Activated naive CD4-positive, alpha-beta T cell treated with anti-CD3 and anti-CD28 coated beads, Interleukin-2, amount 10 ng/mL, durations not matched to agents 7 days and 5 days (primary cell): ENCODE measurements at regions not wholly inside any gene's neighbourhood (a gene's known extent, or its start where the extent isn't known, plus 50 kb on each side); places are given as distances from the start of the nearest gene placed in this dataset.
"Not testable (repeated sequence)": the region's sequence is repeated elsewhere in the genome, so short reads cannot be mapped to it uniquely, and the experiment has no call there.

Experiments
- CTCF ChIA-PET: fragments of 350-600 bp; sonication (Branson Sonifier 250); formaldehyde crosslinking; loops from one replicate; lab custom pipeline; 2021; ENCODE audit warnings: antibody characterized with exemption; lab: Charles Lee
- DNase-seq: peaks from one replicate; pipeline ENCODE4 v3.0.0-alpha.2; 2020
- H3K27ac Mint-ChIP-seq: one replicate; pipeline ENCODE4 v1.8.0; 2021; ENCODE audit warnings: mild to moderate bottlenecking, moderate library complexity, mixed read lengths
- H3K27me3 Mint-ChIP-seq: one replicate; pipeline ENCODE4 v1.8.0; 2021; ENCODE audit warnings: mild to moderate bottlenecking, mixed read lengths
- H3K36me3 Mint-ChIP-seq: one replicate; pipeline ENCODE4 v1.8.0; 2021; ENCODE audit warnings: mixed read lengths
- H3K4me1 Mint-ChIP-seq: one replicate; pipeline ENCODE4 v1.8.0; 2021; ENCODE audit warnings: mixed read lengths
- H3K4me3 Mint-ChIP-seq: one replicate; pipeline ENCODE4 v1.8.0; 2021; ENCODE audit warnings: mild to moderate bottlenecking, moderate library complexity, mixed read lengths
- H3K9me3 Mint-ChIP-seq: one replicate; pipeline ENCODE4 v1.8.0; 2021; ENCODE audit warnings: mixed read lengths

DNA sequence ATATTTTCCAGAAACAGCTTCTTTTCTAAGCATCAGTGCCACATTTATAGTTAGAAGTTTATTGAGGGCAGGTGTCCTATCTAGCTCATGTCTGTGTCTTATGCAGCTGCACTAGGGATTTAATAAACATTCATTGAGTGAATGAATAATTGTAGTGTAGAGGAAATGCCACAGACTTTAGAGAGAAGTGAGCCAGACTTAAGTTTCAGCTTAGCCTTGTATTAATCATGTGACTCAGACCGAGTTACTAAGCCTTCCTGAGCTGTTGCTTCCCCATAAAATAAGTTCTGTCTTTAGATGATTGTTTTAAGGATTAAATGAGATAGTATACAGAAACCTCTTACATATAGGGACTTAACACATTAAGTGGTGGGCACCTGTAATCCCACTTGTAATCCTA is 236.1 kb upstream of the DDHD1 start:
- CTCF ChIA-PET: no interaction called here
- DNase-seq: no peak
- H3K27me3 Mint-ChIP-seq: no peaks in the 10 kb centered on the region
- no peak overlapping the region for H3K4me3 Mint-ChIP-seq
- no peak overlapping the region for H3K27ac Mint-ChIP-seq
- no peaks in the 10 kb centered on the region for H3K36me3 Mint-ChIP-seq
- H3K9me3 Mint-ChIP-seq: peaks cover 2% of the 10 kb centered on the region
- H3K4me1 Mint-ChIP-seq: no peaks in the 10 kb centered on the region

DNA sequence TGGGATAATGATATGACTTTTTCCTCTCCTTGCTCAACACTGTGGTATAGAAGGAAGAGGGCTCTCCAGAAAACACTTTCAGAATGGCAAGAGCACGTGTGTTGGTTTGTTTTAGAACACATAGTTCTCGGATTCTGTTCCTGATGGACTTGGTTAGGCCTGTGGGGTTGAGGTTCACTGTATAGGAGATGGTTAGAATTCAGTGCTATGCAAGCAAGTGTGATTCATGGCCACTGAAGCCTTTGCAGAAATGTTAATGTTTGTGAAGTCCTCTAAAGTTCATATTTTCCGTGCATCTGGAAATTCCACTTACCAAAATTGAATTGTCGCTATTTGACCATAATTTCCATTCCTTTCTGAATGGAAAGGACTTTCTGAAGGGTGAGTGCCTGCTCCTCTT is 233.2 kb upstream of the DDHD1 start:
- H3K36me3 Mint-ChIP-seq: no peaks in the 10 kb centered on the region
- no peak overlapping the region for H3K4me3 Mint-ChIP-seq
- H3K9me3 Mint-ChIP-seq: no peaks in the 10 kb centered on the region
- no peaks in the 10 kb centered on the region for H3K4me1 Mint-ChIP-seq
- H3K27ac Mint-ChIP-seq: no peak overlapping the region
- CTCF ChIA-PET: no interaction called here
- no peak for DNase-seq
- H3K27me3 Mint-ChIP-seq: no peaks in the 10 kb centered on the region

- Mint-ChIP-seq H3K9me3 (no peaks in the 10 kb centered on the region), H3K36me3 (no peaks in the 10 kb centered on the region), H3K4me1 (no peaks in the 10 kb centered on the region), H3K4me3 (no peak overlapping the region), H3K27ac (no peak overlapping the region), H3K27me3 (no peaks in the 10 kb centered on the region)
- no peak for DNase-seq
- CTCF ChIA-PET: no interaction called here
Observed at GRCh38 chr14:53384536-53384935, 231.4 kb upstream of the DDHD1 start.

GRCh38 chr14:53384073-53384472 is 230.9 kb upstream of the DDHD1 start:
- no peaks in the 10 kb centered on the region for H3K9me3 Mint-ChIP-seq
- H3K36me3 Mint-ChIP-seq: no peaks in the 10 kb centered on the region
- H3K27me3 Mint-ChIP-seq: no peaks in the 10 kb centered on the region
- no peak overlapping the region for H3K4me3 Mint-ChIP-seq
- CTCF ChIA-PET: no interaction called here
- no peaks in the 10 kb centered on the region for H3K4me1 Mint-ChIP-seq
- no peak for DNase-seq
- H3K27ac Mint-ChIP-seq: no peak overlapping the region

GRCh38 chr14:53381895-53382294 is 228.8 kb upstream of the DDHD1 start:
- H3K9me3 Mint-ChIP-seq: no peaks in the 10 kb centered on the region
- no peaks in the 10 kb centered on the region for H3K4me1 Mint-ChIP-seq
- CTCF ChIA-PET: no interaction called here
- H3K4me3 Mint-ChIP-seq: no peak overlapping the region
- H3K36me3 Mint-ChIP-seq: no peaks in the 10 kb centered on the region
- no peaks in the 10 kb centered on the region for H3K27me3 Mint-ChIP-seq
- no peak for DNase-seq
- no peak overlapping the region for H3K27ac Mint-ChIP-seq

DNA sequence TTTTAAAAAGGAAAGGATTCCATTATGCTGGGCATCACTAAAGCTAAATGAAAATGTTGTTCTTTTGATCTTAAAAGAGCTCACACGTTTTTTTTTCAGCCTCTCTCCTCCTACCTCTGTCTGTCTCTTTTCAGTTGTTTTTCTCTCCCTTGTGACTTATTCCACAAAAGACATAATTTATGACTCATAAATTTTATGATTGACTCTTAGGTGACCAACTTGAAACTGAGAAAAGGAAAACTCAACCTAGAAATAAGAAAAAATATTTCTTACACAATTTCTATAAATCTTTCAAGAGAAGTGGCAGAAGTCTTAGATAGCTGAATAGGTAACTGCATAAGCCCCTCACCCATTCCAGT is 227.7 kb upstream of the DDHD1 start:
- DNase-seq: no peak
- H3K4me3 Mint-ChIP-seq: no peak overlapping the region
- H3K27ac Mint-ChIP-seq: no peak overlapping the region
- H3K36me3 Mint-ChIP-seq: no peaks in the 10 kb centered on the region
- no peaks in the 10 kb centered on the region for H3K4me1 Mint-ChIP-seq
- CTCF ChIA-PET: no interaction called here
- H3K27me3 Mint-ChIP-seq: no peaks in the 10 kb centered on the region
- no peaks in the 10 kb centered on the region for H3K9me3 Mint-ChIP-seq

DNA sequence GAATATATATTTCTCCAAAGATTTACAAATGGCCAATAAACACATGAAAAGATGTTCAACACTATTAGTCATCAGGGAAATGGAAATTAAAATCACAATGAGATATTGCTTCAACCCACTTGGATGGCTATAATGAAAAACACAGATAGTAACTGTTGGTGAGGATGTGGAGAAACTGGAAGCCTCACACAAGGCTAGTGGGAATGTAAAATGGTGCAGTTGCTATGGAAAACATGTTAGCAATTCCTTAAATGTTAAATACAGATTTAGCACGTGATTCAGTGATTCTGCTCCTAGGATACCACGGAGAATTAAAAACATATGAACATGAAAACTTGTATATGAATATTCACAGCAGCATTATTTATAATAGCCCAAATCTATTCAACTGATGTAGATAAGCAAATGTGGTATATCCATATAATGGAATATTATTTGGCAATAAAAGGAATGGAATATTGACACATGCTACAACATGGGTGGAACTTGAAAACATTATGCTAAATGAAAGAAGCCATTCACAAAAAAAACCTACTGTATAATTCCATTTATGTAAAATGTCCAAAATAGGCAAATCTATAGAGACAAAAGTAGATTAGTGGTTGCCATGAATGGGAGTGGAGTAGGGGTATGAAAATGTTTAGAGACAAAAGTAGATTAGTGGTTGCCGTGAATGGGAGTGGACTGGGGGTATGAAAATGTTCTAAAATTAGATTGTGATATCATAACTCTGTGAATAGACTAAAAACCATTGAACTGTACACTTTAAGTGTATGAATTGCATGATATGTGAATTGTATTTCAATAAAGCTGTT is 227.1 kb upstream of the DDHD1 start:
- H3K9me3 Mint-ChIP-seq: no peaks in the 10 kb centered on the region
- H3K27me3 Mint-ChIP-seq: no peaks in the 10 kb centered on the region
- DNase-seq: no peak
- no peaks in the 10 kb centered on the region for H3K4me1 Mint-ChIP-seq
- H3K27ac Mint-ChIP-seq: no peak overlapping the region
- no peak overlapping the region for H3K4me3 Mint-ChIP-seq
- no peaks in the 10 kb centered on the region for H3K36me3 Mint-ChIP-seq
- CTCF ChIA-PET: no interaction called here

- CTCF ChIA-PET: no interaction called here
- H3K36me3 Mint-ChIP-seq: no peaks in the 10 kb centered on the region
Observed at GRCh38 chr14:53378142-53378541, 225.0 kb upstream of the DDHD1 start.

DNA sequence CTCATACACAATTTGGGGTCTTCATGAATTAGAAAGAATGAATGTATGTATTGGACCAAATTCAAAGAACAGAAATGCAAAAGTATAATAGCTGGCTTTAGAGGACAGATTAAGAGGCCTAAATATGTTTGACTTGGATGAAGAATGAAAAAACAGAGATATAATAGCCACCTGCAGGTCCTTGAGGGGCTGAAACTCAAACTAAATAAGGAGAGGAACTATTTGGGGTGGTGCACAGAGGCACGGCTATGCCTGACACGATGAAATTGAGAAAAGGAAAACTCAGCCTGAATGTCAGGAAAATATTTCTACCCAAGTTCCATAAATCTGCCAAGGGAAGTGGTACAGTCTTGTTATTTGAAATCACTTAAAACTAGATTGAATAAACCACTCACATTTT is 222.9 kb upstream of the DDHD1 start:
- Mint-ChIP-seq H3K27ac (no peak overlapping the region), H3K36me3 (no peaks in the 10 kb centered on the region), H3K9me3 (no peaks in the 10 kb centered on the region), H3K4me1 (no peaks in the 10 kb centered on the region), H3K4me3 (no peak overlapping the region), H3K27me3 (no peaks in the 10 kb centered on the region)
- no peak for DNase-seq
- CTCF ChIA-PET: no interaction called here

More at GRCh38 chr14:53378142-53378541, 225.0 kb upstream of the DDHD1 start:
- Mint-ChIP-seq H3K4me3 (no peak overlapping the region), H3K9me3 (no peaks in the 10 kb centered on the region), H3K27me3 (no peaks in the 10 kb centered on the region), H3K27ac (no peak overlapping the region), H3K4me1 (no peaks in the 10 kb centered on the region)
- DNase-seq: no peak

GRCh38 chr14:53375599-53375998 is 222.5 kb upstream of the DDHD1 start:
- Mint-ChIP-seq H3K4me3 (no peak overlapping the region), H3K27ac (no peak overlapping the region), H3K27me3 (no peaks in the 10 kb centered on the region), H3K36me3 (no peaks in the 10 kb centered on the region), H3K9me3 (no peaks in the 10 kb centered on the region), H3K4me1 (no peaks in the 10 kb centered on the region)
- DNase-seq: no peak
- CTCF ChIA-PET: no interaction called here

- Mint-ChIP-seq H3K9me3 (no peaks in the 10 kb centered on the region), H3K27ac (no peak overlapping the region), H3K27me3 (no peaks in the 10 kb centered on the region), H3K36me3 (no peaks in the 10 kb centered on the region), H3K4me1 (no peaks in the 10 kb centered on the region), H3K4me3 (no peak overlapping the region)
- CTCF ChIA-PET: no interaction called here
- DNase-seq: no peak
Observed at GRCh38 chr14:53368711-53369201, 215.6 kb upstream of the DDHD1 start.

GRCh38 chr14:53368066-53368465 is 214.9 kb upstream of the DDHD1 start:
- H3K4me1 Mint-ChIP-seq: no peaks in the 10 kb centered on the region
- no peaks in the 10 kb centered on the region for H3K36me3 Mint-ChIP-seq
- no peaks in the 10 kb centered on the region for H3K9me3 Mint-ChIP-seq
- no peak overlapping the region for H3K4me3 Mint-ChIP-seq
- no peaks in the 10 kb centered on the region for H3K27me3 Mint-ChIP-seq
- DNase-seq: no peak
- H3K27ac Mint-ChIP-seq: no peak overlapping the region
- CTCF ChIA-PET: no interaction called here

DNA sequence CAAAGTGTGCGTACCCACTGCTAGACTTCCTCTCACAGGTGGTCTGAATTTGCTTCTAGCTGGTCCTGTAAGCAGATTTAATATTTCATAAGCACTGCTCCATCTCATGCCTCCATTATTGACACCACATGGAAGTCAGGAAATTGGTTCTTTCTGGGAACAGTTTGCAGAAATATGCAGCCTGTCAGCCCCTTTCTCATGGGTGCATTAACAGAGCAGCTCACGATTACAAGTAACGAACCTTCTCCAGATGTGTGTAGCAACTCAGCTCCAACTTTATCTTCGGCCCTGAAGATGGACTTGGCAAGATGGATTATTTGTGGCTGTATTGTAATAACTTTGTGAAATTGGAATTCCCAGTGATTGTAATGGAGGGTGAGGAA is 214.5 kb upstream of the DDHD1 start:
- H3K36me3 Mint-ChIP-seq: no peaks in the 10 kb centered on the region
- CTCF ChIA-PET: no interaction called here
- H3K4me3 Mint-ChIP-seq: no peak overlapping the region
- H3K27me3 Mint-ChIP-seq: no peaks in the 10 kb centered on the region
- no peak overlapping the region for H3K27ac Mint-ChIP-seq
- H3K9me3 Mint-ChIP-seq: peaks cover 2% of the 10 kb centered on the region
- H3K4me1 Mint-ChIP-seq: no peaks in the 10 kb centered on the region
- DNase-seq: no peak

- H3K4me3 Mint-ChIP-seq: no peak overlapping the region
- H3K4me1 Mint-ChIP-seq: no peaks in the 10 kb centered on the region
- no peak overlapping the region for H3K27ac Mint-ChIP-seq
- peaks cover 2% of the 10 kb centered on the region for H3K9me3 Mint-ChIP-seq
- no peak for DNase-seq
- H3K36me3 Mint-ChIP-seq: no peaks in the 10 kb centered on the region
- CTCF ChIA-PET: no interaction called here
- no peaks in the 10 kb centered on the region for H3K27me3 Mint-ChIP-seq
Observed at GRCh38 chr14:53365486-53366130, 212.5 kb upstream of the DDHD1 start.

GRCh38 chr14:53362916-53363315 is 209.8 kb upstream of the DDHD1 start:
- H3K27me3 Mint-ChIP-seq, CTCF ChIA-PET, H3K9me3 Mint-ChIP-seq, H3K36me3 Mint-ChIP-seq, H3K4me3 Mint-ChIP-seq, DNase-seq, H3K4me1 Mint-ChIP-seq, H3K27ac Mint-ChIP-seq: not testable (repeated sequence)
